Fibroblast of skin of back (primary cell): ENCODE measurements at regions not wholly inside any gene's neighbourhood (a gene's known extent, or its start where the extent isn't known, plus 50 kb on each side); places are given as distances from the start of the nearest gene placed in this dataset.

ENCODE experiments used
- DNase-seq: peaks from one replicate; pipeline ENCODE4 v3.0.0-alpha.2; 2013

DNA sequence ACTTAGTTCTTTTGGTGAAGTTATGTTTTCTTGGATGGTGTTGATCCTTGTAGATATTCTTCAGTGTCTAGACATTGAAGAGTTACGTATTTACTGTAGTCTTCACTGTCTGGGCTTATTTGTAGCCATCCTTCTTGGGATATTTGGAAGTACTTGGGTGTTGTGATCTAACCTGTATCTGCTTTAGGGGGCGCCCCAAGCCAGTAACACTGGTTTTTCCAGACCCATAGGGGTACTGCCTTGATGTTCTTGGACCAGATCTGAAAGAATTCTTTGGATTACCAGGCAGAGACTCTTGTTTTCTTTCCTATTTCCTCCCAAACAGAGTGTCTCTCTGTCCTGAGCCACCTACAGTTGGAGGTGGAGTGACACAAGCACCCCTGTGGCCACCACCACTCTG lies 309.1 kb upstream of the IMPG1 start:
- no peak for DNase-seq

DNA sequence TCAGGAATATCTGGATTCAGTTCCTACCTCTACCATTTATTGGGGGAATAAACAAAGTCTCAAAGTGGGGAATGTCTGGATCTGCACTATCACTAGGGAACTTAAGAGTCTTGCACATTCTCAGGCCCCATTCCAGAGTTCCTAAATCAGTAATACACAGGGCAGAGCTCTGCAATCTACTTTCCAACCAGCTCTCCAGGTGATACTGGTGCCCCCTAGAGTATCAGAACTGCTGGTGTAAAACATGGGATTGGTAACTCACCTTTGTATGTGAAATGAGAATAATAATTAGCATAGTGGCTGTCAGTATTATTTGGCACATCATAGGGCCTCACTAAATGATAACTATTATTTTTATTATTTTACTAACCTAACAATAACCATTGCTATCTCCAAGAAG lies 278.8 kb upstream of the IMPG1 start:
- DNase-seq = no peak

DNA sequence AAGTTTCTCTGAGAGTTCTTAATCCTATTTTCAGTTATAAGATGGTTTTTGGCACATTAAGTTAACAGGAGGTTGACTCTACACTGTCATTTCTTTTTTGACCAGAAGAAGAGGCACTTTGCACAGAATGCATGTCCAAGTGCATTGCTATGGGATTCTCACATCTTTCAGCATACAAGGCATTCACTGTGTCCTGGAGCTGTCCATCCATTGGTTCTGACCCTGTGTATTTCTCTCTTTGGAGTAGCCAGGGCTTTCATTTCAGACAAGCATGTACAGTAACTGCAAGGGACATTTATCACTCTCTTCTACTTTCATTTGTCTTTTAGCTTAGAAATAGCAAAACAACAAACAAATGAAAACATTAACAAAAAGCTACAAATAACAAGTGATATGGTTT lies 275.1 kb upstream of the IMPG1 start:
- no peak for DNase-seq

DNA sequence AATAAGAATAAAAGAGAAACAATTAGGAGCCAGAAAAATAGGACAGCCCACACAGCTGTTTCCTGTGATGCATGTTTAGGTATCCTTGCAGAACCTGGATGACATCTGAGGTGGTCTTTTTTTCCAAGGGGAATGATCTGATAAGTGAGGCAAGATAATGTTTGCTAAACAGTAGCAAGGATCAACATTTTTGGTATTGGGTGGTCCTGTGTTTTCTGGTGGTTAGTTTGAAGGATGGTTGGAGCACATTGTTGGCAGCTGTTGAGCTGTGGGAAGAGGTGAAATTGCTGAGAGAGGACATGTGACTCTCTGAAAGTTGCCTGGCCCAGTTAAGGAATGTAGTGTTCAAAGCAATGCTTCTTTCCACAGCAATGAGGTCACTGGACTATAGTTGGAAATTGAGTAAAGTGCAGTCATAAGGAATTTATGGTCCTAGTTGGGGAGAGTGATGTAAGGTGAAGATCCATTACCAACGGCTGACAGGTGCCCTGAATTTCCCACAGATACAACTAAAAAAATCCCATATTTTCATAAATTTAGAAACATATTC lies 270.2 kb upstream of the IMPG1 start:
- DNase-seq = no peak

DNA sequence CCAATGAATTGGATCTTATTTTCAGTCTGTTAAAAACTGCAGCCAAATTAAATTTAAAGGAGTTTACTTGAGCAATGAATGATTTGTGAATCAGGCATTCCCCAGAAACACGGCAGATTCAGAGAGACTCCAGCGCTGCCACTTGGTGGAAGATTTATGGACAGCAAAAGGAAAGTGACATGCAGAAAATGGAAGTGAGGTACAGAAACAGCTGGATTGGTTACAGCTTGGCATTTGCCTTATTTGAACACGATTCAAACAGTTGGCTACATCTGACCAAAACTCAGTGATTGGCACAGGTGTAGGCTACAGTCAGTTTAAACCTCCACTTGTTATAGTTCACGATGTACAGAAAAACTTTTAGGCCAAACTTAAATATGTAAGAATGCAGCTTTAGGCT lies 257.6 kb upstream of the IMPG1 start:
- DNase-seq = no peak

DNA sequence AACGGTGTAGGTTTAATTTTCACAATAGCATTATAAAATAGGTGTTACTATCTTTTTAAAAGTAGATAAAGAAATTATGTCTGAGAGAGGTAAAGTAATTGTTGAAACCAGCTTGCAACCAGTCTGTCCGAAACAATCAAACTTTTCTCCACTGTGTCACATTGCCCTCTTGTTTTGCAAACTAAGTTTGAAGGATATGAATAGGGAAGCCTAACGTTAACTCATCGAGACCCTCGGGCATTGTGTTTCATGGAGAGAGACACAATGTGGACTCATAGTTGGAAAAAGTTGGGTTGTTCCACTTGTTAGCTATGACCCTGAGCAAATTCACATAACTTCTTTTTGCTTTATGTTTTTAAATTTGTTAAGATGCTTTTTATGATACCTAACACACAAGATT lies 254.4 kb upstream of the IMPG1 start:
- no peak for DNase-seq
